GM21619 (cell line): ENCODE measurements at regions not wholly inside any gene's neighbourhood (a gene's known extent, or its start where the extent isn't known, plus 50 kb on each side); places are given as distances from the start of the nearest gene placed in this dataset.

Experiments used
- ATAC-seq: cut with Tn5 transposase; IDR thresholded peaks from one replicate; pipeline ENCODE4 v1.9.1; 2021; ENCODE audit not compliant: unreplicated experiment

DNA sequence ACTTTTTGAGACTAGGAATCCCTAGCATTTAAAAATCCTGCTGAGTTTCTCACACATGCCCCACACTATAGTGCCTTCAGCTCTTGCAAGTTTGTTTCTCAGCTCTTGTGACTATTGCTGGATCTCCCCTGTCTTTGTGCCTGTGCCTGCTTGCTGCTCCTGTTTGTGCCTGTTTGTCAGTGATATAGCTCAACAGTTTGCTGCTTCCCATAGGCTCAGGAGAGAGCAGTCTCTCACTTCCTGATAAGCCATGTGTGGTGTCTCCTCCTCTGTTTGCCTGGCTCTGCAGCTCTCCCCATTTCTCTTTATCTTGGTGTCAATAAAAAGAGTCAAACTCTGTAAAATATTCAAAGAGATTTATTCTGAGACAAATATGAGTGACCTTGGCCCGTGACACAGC is 259.8 kb upstream of the CLNK start:
- ATAC-seq = no peak

DNA sequence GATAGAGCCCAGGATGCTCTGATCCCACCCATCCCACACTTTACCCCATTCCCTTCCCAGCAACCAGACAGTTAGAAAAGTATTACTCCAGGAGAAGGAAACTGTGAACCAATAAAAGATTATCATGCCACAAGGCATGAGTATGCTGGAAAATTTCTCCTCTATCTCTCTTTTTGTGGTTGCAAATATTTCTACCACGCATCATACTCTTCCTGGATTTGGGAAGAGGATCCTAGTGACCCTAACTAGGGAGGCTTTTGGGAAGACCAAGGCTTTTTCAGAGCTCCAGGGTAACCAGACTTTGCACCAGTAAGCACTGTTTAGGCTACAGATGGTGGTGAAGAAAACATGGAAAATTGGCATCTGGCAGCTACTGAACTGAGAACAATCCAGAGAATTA is 257.6 kb upstream of the CLNK start:
- no peak for ATAC-seq

DNA sequence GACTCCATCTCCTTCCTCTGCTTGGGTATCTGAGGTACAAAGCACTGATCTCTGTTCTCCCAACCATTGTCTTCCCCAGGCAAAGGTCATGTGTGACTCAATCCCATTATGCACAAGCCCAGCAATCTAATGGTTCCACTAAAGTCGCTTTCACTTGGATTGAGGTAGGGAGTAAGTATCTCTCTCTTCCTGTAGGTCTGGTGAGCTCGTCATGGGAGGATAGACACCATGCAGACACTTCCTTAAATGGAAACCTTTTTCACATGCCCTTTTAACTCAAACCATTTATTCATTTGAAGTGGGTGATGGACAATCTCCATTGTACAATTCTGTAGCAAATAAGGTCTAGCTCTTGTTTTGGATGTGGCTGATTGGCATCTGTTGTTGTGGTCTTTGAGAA is 245.2 kb upstream of the CLNK start:
- ATAC-seq = no peak

DNA sequence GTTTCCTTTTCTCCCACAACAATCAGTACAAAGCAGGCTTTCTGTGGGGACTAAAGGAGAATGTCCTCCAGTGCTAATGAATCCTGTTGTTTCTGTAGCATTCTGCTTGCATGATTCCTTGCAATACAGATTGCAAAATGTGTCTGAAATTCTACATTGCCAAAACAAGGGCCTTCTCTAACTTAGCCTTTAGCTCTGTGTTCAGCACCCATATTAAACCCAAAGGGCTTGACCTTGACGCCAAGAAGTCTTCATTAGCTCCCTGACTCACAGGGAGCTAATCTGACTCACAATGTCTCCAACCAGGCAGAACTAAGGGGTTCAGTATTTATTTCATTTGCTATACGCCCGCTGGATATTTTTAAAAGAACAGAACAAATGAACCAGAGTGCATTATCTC is 241.4 kb upstream of the CLNK start:
- ATAC-seq = no peak

DNA sequence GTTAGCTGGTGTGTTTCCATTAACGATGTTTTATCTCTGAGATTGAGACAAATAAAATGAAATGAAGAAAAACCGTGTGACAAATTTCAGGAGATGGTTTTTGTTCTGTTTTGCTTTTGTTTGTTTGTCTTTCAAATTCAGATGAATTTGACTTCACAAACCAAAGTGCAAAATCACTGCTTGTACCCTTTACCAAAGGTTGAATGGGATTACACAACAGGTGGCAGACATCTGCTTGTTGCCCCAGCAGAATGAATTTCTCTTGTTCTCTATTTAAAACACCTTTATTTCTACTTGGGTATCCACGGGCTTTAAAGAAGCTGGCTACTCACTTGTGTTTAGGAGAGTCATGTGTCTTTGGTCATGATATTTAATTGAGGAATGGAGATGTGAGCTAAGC is 239.7 kb upstream of the CLNK start:
- ATAC-seq = no peak

DNA sequence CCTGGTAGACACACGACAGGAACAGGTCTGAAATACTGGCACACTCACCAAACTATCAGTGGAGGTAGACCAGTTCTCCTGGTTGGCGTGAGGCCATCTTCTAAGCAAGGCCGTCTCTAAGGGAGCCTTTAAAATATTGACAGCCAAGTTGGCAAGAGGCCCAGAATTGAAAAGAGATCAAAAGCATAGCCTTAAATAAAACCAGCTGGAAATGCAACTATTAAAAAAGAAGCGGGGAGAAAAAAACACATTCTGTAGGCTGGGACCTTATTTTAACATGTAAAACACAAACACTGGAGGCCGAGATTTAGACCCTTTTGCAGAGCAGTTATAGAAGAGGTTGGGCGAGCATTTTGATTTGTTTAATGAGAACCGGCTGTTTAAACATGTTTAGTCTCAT is 233.0 kb upstream of the CLNK start:
- ATAC-seq = no peak

DNA sequence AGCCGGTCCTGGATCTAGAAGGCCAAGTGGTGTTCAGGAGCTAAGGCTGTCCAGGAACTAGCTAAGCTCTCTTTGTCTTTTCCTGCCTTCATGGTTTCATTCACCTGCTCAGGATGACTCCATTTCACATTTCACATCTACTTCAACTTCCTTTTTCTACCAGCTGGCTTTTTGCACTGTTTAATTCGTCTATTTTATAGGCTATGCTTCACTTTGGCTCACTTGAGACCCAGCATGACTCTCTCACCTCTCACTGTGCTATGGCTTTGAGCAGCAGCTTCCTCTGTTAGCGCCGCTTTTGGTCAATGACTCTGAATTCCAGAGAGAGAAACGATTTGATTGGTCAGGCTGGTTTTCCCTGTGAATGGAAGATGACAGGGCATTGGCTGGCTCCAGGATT is 213.5 kb upstream of the CLNK start:
- ATAC-seq = no peak

DNA sequence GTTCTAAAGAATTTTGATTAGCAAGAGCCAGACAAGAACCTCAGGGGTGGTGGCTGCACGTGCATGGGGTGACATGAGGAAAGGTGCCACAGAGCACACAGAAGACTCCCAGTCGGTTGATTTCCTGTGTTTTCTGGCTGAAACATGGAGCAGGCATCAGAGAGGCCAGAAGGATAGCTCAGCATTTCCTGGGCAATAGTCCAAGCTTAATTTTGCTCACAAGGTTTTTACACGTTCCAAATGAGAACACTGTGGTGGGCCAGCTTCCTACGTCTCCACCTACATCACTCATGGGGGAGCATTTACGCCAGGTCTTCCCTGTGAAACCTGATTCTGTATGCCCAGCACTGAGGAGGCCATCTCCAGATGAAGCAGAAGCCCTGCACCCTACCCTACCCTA is 212.5 kb upstream of the CLNK start:
- no peak for ATAC-seq

DNA sequence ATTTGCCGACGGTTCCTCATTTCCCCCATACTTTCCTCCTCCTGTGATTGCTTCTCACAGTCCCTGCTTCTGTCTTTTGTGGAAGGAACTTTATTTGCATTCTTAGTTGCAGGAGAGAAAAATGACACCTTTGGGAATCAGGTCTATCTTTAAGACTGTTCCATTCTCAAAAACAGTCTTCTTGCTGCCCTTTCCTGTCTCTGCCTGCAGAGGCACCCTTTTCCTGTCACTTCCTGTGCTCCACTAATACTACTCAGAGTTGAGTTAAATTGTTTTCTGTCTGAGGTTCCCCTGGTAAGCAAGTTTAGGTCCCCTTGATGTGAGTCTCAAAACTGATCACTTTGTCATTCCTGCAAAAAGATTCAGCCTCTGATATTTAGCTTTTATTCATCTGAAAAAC is 208.8 kb upstream of the CLNK start:
- peak; percentile 72 for ATAC-seq

DNA sequence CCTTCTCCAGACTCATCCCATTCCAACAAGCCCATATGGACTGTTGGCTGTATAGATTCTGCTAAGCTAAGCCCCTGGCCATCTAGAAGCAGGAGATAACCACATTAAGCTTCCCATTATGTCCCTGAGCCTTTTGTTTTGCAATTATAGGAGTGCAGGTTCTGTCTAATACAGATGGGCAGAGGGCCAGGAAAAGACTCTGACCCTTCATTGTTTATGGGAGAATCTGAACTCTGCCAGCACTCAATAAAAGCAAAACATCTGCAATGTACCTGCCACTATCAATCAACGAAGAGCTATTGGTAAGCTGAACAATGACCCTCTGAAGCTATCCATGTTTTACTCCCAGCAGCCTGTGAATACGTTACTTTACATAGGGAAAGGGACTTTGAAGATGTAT is 207.3 kb upstream of the CLNK start:
- ATAC-seq = no peak

DNA sequence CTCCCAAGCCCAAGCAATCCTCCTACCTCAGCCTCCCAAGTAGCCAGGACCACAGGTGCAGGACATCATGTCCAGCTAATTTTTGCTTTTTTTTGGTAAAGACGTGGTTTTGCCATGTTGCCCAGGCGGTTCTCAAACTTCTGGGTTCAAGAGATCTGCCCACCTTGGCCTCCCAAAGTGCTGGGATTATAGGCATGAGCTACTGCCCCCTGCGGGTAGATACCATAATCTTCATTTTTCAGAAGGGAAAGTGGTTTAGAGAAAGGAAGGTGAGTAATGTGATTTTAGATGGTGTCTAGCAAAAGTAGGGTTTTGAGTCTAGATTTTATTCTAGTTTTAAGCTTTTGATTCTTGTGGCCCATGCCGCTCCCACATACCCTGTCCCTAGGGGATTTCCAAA is 205.3 kb upstream of the CLNK start:
- ATAC-seq = no peak

DNA sequence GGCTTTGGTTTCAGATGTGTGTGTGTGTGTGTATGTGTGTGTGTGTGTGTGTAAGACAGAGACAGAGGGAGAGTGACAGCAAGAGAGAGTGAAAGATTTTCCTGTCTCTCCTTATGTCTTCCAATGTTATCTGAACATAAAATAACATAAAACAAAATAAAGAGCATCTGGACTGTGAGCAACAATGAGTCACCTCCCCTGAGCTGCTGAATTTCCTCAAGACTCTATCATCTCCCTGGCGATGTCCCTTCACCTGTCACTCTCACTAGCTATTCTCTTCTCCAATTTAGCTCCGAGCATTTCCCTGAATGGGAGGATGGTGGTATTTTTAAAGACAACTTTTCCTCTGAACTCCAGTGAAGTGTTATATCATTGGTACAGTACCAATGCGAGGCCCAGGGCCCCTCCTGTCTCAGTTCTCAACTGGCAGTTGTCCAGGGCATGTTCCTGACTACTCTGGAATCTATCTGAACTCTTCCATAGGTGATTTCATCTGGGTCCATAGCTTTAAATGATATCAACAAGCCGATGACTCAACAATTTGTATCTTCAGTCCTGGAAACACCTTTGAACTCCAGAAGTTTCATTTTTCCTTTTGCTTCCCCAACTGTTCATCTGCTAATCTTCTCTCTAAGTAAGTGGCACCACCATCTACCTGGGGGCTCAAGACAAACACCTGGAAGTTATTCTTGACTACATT is 195.0 kb upstream of the CLNK start:
- ATAC-seq = no peak

DNA sequence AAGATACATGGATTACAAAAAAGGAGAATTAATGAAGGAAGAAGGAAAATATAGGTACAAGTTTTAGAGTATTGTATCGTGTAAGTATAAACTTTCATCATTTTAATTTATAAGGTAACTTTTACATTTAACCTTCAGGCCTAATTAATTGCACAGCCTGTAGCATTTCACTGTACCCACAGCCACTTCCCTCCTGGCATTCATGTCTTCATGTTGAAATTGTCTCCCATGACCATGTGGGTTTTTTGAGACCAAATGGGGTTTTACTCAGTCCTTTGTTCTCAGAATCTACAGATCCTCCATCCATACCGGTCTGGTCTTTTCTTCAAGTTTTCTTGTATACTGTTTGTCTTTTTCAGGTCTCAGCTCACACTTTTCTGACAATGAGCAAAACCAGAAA is 194.3 kb upstream of the CLNK start:
- ATAC-seq = no peak

DNA sequence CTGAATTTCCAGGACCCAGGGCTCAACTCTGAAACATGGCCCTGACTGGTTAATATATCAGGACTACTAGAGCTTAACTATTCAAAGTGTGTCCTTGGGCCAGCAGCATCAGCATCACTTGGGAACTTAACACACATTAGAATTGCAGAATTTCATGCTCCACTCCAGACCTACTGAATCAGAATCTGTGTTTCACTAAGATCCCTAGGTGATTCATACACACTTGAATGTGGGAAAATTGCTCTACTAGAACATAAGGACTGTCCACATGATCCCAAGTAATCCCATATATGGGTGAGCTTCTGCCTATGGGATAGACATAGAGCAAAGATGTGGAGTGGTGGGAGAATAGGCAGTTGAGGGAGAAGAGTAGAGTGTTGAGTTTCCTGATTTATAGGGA is 192.5 kb upstream of the CLNK start:
- no peak for ATAC-seq

DNA sequence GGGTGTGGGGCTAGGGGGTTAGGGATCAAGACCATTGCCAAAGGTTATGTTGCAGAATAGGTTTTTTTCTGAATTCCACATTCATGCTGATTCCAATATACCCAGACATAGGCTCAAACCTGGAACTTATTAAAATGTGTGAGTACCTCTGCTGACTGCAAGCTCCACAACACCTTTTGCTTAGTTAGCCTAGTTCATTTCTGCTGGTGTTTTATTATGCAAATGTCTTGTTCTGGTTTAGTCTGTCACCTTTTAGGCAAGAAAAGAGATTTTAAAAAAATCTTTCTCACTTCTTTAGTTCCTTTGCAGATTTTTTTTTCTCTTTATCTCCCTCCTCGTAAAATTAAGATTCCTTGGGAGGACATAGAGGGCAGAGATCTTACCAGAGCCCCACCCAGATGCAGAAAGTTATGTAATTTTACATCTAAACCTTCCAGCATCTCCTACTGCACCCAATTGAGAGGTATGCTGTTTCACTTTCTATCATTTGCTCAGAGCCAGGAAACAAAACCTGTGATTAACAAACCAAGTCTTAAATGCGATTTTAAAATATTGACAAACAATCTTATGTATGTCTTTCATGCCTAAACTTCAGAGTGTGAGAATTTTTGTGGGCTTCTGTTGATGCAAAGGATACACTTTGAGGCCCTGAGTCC is 190.7 kb upstream of the CLNK start:
- no peak for ATAC-seq

DNA sequence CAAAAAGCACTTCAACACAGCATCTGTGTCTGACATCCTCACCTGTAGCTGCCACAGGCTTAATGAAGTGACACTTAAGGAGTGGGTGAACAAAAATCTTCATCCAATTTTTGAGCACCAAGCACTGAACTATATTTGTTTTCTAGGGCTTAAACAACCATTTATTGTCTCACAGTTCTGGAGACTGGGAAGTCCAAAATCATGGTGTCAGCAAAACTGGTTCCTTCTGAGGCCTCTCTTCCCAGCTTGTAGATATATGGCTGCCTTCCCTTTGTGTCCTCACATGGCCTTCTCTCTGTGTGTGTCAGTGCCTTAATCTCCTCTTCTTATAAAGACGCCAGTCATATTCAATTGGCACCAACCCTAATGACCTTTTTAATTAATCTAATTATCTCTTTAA is 189.2 kb upstream of the CLNK start:
- ATAC-seq = no peak

DNA sequence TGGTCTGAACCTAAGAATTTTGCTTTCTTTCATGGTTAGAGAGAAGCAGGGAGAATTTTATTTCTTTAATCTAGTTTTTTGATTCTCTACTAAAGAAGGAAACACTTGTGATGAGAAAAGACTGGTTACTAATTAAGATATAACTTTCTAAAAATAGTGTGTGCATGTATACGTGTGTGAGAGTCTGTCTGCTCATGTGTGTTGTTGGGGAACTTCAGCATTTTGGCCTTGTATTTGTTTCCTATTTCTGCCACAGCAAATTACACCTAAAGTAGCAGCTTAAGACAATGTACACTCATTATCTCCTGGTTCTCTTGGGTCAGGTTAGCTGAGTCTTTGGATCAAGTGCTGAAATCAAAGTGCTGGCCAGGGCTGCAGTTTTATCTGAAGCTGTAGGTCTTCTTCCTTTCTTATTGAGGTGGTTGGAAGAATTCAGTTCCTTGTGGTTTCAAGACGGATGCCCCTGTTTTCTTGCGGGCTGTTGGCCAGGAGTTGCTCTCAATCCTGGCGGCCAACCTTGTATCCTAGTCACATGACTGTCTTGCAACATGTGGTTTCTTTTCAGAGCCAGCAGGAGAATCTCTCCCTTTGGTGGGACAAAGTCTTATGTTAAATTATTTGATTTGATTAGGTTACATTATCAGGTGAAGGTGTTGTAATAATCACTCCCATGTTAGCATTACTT is 188.4 kb upstream of the CLNK start:
- no peak for ATAC-seq

DNA sequence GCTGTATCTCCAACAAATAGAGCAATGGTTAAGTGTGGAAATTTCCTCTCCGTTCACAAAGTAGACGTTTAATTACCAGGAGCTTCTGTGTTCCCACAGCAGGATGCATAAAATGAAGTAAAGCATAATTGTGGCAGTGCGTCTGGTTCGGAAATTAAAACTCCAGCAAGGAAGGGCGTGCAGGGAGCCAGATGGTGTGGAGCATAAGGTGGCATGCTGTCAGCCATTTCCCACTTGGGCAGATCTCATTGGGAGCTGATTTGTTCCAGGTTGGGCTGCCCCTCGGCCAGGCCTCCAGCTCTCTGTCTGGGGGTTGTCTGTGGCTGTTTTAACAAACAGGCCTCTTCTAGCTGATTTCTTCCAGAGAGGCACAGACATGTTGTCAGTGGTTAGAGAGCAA is 182.1 kb upstream of the CLNK start:
- no peak for ATAC-seq

DNA sequence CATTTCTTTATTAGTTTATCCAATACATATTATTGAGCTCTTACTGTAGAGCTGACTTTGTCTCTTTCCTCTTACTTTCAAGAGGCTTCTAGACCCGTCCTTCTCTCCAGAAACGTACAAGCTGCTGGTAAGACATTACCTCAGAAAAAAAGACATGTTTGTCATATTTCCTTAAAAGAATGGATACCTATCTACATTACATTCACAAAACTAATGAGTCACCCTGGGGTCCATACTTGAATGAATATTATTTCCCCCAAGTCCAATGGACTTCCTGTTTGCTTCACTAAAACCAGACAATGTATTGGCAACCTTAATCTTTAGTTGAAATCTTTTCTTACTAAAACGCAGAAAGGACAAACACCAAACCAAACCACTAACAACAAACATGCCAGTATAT is 176.5 kb upstream of the CLNK start:
- ATAC-seq = no peak

DNA sequence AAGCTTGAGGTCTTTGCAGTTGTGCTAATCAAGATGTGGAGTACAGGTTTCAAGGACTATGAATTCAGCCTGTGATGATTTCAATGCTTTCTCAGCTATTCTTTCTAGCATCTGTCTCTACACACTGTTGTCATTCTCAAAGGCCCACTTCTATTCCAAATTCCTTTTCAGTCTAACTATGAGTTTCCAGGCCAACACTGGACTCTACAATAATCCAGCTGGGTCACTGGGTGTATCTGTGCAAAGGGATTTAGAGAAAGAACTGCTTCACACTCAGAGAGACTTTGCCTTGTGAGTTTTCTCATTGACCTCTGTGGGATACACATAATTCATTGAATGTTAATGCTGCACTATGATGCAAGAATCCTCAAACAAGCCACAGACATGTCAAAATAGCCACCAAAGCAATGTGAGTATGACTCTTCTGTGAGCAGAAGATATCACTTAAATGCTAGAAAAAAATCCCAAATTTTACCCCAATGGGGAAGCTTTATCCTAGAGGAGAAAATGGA is 171.8 kb upstream of the CLNK start:
- no peak for ATAC-seq

DNA sequence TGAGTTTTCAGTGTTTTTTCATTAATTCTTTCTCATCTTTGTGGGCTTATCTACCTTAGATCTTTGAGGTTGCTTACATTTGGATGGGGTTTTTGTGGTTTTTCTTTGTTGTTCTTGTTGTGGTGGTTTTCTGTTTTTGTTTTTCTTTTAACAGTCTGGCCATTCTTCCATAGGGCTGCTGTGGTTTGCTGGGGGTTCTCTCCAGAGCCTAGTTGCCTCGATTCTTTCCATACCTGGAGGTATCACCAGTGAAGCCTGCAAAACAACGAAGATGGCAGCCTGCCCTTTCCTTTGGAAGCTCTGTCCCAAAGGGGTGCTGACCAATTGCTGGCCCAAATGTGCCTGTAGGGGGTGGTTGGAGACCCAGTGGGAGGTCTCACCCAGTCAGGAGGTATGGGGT is 168.6 kb upstream of the CLNK start:
- no peak for ATAC-seq

DNA sequence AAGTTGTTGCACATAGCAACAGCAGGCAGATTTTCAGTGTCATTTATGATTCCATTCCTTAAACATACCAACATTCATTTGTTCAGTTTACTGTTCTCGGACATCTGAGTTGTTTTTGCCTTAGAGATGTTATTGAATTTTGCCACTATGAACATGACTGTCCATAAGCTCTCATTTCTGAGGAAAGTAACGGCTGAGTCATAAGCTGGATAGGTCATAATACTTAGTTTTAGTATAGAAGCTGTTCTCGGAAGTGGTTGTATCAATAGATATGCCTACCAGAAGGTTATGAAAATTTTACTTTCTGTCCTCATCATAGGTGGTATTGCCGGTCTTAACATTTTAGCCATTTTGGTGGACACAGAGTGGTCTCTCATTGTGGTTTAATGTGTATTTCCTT is 157.1 kb upstream of the CLNK start:
- no peak for ATAC-seq
